HS-27A (cell line): ENCODE measurements at regions not wholly inside any gene's neighbourhood (a gene's known extent, or its start where the extent isn't known, plus 50 kb on each side); places are given as distances from the start of the nearest gene placed in this dataset.
"Not testable (repeated sequence)": the region's sequence is repeated elsewhere in the genome, so short reads cannot be mapped to it uniquely, and the experiment has no call there.

Source experiments
- DNase-seq: peaks from one replicate; pipeline ENCODE4 v3.0.0-alpha.2; 2012; ENCODE audit warnings: low read depth, missing footprints

DNA sequence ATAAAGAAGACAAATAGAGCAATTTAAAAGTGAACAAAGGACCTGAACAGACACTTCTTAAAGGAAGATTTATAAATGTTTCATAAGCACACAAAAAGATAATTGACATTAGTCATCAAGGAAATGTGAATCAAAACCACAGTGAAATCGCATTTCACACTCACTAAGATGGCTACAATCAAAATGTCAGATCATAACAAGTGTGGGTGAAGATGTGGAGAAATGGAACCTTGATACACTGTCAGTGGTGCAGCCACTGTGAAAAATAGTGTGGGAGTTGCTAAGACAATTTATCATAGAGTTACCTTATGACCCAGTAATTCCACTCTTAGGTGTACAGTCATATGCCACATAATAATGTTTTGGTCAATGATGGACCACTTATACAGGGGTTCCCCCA lies 54.5 kb upstream of the HTR4 start:
- no peak for DNase-seq

DNA sequence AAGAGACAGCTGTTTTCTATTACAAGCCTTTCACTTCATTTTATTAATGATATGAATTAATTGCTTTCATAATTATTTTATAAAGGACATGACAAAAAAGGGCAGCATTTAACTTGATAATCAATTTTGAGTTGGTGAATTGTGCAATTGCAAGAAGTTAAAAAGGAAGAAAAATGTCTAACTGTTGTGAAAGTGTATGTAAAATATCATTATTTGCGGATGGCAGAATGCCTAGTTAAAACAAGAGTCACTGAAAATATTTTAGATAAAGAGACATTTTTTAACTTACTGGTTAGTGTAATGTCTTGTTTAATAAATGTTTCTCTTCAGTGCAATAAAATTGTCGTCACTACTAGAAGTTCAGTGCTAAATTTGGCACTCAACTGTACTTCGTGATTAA lies 57.6 kb upstream of the HTR4 start:
- no peak for DNase-seq

DNA sequence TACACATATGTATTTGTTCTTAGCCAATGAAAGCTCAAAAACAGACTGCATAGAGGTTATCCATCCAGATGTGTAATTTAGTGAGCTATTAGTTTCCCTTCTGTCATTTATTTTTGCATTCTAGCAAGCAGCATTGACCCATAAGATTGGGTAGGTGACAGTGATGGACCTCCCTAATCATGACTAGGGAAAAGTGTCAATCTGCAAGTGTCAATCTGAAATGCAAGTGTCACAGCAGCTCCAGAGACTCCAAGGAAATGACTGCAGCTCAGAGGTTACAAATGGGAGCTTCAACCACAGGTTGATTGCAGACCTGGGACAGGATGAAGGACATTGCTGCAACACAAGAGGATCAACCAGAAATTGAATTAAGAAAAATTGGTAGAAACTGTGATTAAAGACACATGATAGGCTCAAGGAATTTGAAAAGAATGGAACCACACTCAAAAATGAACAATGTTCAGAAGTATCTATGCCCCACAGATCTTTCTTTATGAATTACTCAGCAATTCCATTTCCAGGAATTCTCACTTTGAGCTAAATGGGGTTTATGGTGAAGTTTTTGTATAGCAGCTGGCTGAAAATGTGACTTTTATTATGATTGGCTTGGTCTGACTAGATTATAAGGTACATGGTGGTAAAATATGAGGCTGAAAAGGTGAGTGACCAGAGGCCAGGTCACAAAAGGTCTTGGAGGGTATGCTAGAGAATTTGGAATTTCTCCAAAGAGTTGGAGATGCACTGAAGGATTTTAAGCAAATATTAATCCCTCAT lies 59.6 kb upstream of the HTR4 start:
- no peak for DNase-seq

DNA sequence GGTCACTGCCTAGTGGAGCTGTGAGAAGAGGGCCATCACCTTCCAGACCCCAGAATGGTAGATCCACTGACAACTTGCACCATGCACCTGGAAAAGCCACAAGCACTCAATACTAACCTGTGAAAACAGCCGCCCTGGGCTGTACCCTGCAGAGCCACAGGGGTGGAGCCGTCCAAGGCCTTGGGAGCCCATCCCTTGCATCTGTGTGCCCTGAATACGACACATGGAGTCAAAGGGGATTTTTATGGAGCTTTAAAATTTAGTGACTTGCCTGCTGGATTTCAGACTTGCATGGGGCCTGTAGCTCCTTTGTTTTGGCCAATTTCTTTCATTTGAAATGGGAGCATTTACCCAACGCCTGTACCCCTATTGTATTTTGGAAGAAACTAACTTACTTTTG lies 62.4 kb upstream of the HTR4 start:
- no peak for DNase-seq

DNA sequence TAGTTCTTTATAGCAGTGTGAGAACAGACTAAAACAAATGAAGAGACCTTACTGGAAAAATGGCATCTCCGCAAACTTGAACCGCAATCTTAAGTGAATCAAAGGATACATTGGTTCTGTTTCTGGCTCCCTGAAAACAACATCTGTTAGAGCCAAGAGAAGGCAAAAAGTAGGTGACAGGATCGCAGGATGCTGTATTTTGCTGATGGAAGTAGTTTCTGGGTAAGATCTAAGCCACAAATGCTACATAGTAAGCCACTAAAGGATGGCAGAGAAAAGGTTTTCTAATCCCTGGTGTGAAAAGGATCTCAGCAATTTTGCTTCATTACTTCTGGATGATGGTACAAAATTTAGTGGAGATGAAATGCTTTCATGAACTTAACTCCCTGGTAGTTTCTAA lies 63.3 kb upstream of the HTR4 start:
- no peak for DNase-seq

DNA sequence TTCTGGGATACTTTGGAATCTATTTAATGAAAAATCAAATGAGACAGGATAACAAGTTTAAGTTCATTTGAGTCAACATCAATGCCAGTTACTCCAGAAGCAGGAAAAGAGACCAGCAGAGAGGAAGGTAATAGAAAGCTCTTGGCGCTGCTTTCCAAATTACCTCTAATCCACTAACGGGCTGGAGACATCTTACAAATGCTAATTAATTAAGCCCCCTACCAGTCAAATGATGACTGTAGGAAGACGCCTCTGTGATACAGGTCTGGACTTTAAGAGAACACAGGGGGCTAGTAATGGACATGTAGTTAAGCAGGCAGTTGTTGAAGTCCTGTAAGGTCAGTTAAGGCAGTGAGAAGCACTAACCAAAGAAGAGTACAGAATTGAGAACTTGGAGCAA lies 65.3 kb upstream of the HTR4 start:
- DNase-seq = no peak

DNA sequence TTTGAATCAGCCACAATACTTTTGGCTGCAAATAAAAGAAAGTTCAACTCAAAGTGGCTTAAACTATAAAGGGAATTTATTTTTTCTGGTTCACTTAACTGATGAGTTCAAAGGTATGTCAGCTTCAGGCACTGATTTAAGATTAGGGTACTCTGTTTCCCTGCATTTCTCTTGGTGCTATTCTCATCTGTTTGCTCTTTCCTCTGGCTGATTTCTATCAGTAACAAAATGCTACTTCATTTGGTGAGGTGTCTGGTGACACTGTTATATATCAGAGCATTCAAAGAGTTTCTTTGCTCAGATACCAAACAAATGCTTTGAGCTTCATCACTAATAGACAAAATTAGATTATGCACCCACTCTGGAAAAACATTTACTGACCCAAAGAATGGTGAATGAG lies 65.9 kb upstream of the HTR4 start:
- DNase-seq = no peak

DNA sequence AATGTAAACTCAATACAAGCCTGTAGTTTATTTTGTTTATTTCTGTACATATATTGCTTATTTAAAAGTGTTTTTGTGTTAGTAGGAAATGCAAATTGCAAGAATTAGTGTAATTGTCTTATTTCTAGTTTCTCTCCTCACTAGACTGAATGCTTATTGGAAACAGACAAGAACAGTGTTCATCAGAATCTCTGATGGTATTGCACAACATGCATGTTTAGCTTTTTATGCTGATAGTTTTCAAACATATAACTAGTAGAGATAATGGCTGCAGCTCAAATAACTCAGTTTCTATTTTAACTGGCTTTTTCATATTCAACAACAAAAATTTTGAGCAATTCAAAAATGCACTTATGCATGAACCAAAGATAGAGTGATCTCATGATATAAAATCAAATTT lies 68.8 kb upstream of the HTR4 start:
- DNase-seq = no peak

DNA sequence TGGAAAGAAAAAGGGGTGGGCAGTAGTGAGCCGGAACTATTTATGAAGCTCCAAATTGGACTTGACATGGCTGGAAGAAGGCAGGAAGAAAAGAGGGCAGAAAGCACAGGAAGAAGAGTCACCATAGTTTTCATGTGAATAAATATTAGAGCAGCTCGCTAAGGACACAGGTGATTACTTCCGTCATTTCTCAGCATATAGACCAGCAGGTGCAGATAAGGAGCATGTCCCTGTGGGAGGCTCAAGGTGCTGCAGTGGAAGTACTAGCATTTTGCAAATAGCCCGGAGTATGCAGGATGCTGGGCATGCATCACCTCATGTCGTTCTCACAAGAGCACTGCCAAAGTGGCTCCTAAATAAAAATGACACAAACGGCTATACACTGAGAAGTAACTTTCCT lies 71.3 kb upstream of the HTR4 start:
- no peak for DNase-seq

DNA sequence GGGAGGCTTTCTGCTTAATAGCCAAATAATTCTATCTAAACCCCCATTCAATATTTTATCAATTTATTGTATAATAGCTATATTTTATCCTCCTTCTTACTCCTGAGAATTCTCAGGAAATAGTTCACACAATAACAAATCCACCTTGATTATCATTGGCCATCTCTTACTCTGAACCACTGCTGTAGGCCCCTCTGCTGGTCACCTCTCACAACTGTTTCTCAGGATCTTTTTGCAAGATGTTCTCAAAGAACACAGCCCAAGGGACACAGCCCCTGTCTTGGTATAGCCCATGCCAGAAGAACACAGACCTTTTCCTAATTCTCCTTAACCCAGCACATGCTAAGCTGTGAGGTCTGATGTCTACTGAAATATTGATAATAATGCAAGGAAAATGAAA lies 74.9 kb upstream of the HTR4 start:
- no peak for DNase-seq

DNA sequence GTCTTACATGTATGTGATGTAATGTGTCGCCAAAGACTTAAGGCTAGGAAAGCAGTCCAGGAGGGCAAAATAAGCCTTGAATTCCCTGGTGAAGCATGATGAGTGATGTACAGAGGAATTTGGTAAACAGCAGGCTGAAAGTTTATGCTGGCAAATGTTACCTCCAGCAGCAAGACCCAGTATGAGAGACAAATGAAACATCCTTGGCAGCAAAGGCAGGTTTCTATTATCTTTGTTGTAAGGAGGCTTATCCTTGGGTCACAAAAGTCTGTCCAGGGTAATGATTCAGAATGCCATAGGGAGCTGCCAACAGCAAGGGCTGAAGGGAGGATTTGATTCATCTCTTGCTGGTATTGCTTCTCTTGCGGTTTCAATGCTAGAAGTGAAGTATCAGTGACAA lies 75.9 kb upstream of the HTR4 start:
- no peak for DNase-seq

DNA sequence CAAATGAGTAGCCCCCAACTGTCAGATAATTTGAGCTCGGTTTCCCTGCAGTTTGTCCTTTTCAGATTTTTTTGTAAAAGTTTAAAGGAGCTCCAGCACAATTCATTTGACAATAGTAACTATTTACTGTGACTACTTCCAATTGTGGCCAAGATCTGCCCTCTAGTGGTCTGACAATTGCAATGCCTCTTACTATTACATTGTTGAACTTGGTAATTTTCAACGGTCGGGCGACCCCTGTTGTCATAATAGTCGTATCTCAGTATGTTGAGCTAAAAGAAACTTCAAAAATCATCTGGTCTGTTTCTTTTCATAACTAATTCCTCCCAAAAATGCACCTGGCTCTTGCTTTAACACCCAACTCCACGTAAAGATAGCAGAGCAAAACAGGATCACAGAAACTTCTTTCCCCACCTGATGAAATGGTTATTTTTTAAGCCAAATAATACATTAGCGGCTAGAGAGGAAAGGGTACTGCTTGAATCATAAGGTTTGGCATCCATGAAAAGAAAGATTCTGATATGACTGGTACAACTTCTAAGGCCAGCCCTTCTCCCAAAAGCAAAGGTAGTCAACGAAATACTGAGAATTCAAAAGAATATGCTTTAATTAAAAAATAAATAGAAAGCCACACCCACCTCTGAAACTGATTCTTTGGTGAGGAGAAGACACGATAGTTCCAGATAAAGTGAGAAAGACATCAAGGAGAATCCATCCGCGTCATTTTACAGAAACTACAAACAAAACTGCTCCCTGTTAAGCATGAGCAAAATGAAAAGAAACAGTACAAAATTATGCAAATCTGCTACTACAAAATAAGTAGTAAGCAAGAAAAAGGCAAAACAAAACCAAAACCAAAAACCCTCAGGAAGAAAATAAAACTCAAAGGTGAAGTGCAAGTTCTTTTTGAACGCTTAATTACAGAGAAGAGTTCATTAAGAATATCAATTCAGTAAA lies 76.9 kb upstream of the HTR4 start:
- DNase-seq = peak; percentile 54

DNA sequence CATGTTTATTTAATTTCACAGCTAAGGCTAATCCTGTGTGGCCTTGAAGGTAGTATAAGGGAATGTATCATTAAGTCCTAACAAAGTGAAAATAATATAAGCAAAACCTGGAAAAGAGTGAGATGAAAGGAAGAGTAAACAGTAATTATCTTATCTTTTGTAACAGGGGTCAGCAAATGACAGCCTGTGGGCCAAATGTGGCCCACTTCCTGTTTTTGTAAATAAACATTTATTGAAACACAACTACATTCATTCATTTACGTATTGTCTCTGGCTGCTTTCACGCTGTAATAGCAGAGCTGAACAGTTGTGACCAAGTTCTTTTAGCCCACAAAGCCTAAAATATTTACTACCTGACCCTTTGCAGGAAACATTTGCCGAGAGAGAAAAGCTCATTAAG lies 78.4 kb upstream of the HTR4 start:
- DNase-seq = no peak

DNA sequence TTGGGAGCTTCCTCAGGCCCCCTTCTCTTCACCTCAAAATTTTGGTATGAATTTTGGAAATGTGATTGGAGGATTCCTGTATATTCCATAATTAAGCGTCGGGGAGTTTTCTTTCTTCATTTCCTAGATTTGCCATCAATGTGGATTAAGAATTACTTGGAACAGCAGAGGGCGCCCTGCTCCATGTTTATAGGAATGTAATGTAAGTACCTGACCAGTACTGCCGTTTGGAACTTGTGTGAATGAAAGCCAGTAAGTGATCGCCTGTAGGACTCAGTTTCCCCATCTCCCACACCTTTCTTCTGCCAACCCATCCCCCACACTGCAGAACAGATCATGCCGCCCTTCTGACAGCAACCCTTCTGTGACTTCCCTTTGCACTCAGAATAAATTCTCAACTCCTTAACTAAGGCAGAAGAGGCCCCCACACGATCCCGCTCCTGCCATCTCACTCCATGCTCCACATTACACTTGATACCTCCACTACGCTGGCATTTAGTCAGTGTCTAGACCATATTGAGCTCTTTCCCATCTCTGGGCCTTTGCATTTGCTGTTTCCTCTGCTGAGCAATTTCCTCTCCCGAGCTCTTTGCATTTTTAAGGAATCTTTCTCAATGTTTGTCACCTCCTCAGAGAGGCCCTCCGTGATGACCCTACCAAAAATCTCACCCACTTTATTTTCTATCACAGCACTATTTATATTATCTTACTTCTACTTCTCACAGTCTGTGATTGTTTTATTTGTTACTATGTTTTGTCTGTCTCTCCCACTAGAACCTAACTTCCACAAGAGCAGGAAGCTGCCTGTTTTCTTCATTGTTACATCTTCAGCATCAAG lies 79.5 kb upstream of the HTR4 start:
- DNase-seq = no peak

DNA sequence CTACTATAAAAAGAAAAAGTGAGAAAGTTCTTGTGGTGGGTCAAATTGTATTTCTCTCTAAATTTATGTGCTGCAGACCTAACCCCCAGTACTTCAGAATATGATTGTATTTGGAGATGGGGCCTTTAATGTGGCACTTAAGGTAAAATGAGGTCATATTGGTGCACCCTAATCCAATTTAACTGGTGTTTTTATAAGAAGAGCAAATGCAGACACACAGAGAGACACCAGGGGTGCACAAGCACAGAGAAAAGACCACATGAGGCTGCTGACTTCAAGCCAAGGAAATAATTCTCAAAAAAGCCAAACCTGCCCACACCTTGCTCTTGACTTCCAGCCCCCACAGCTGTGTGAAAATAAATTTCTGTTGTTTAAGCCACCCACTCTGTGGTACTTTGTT lies 80.2 kb upstream of the HTR4 start:
- DNase-seq = no peak

DNA sequence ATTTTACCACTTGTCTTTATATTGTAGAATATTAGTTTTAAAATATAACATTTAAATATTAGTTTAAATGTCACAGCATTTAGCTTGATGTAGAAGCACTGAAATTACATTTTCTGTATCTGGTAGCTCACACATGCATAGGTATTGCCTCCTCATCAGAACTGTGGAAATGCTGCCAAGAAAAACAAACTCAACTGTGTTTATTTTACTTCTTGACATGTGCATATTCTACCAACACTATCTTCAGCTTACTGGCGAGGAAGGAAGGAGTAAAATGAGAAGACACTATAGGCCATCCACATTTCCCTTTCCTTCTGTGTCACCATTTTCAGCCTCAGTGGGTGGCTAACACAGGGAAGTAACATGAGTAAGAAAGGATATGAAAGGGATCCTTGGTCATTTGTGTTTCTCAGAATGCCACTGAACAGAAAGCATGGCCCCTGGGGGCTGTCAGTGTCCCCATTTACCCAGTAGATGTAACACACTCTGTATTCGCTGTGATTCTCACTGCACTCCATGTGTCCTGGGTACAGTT lies 81.0 kb upstream of the HTR4 start:
- DNase-seq = no peak

DNA sequence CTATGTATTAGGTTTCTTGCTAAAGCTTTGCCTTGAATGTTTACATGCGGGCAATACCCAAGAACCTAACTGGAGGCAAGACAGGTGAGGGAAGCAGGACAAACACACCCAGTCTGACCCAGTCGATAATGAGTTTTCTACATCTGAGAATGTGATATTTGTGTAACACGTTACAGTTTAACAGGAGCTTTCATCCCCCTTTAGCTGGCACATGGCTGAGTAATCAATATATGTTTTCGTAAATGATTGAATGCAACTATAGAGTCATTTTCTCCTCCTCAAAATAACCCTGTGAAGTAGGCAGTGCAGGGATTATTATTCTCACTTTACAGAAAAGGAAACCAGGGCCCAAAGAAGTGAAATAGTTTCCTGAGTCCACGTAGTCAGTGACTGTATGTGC lies 84.7 kb upstream of the HTR4 start:
- no peak for DNase-seq

DNA sequence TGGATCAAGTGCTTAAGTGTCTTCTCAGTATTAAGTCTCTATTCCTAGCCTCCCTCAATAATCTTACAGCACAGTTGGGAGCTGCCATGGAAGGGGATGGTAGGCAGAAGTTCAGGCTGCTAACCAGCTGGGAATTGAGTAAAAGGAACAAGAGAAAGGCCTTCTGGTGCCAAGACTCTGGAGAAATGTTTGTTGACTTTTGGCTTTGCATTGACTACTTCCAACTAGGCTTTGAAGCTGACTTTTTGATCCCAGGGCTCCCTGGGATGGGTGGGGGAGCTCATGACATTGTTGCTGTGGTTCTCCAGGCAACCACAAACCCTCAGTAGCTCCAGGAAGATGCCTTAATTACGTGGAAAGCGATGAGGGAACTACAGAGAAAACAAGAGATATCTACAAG lies 85.2 kb upstream of the HTR4 start:
- no peak for DNase-seq

DNA sequence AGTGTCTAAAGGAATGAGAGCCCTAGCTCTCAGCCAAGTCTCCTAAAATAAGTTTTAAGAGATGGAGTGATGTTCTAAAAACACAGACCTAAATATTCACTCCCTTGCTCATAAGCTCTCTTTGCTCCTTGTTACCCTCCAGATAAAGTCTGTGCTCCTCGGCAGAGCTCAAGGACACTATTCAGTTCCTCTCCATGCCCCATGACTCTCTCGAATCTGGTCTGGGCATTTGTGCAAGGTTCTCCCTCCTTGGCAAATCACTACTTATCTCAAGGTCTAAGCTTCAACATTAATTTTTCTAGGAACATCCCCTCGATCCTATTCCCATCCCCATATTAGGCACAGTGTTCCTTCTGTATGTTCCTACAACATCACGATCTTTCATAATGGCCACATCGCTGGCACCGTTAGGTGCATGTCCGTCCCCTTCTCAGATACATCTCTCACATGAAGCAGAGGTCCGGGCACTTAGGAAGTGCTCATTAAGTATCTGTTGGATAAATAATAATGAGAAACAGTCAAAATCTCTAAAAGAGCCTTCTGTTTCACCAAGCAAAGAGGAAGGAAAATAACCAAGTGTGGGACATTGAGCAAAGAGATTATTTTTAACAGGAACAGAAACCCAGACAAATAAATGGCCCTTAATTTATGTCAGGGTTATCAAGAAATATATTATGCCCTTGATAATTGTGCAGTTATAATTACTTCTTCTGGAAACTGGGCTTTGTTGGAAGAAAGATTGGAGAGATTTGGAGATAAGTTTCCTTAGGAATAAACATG lies 85.9 kb upstream of the HTR4 start:
- DNase-seq = no peak

DNA sequence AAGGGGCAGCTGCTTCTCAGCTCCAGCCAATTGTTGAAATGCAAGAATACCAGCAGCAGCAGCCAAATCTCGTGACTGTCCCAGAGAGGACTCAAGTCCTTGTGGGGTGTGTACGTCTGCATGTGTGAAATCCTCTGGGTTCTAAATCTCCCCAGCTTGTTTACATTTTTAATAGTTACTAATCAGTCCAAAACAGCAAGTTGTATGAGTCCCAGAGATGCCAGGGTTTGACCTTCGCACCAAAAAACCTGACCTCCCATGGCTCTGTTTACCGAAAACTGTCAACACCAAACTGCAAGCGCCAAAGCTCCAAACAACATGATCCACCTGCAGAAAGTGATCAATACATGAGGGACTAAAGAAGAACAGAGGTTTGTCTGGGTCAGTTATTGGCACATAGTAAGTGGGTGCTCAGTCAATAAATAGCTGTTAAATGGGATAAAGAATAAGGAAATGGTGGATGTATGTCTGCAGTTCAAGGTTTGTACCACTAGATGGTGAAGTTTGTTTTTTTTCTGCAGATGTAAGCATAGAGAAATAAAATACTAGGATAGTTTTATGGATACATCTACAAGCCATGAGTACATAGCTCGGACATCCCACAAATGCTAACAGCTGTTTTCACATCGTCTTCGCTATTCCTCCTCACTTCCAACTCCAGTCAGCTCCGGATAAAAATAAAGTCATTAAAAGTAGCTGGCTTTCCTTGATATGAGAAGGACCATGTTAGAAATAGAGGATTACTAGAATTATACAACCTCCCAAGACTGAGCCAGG lies 85.3 kb upstream of the ADRB2 start:
- peak; percentile 48 for DNase-seq

DNA sequence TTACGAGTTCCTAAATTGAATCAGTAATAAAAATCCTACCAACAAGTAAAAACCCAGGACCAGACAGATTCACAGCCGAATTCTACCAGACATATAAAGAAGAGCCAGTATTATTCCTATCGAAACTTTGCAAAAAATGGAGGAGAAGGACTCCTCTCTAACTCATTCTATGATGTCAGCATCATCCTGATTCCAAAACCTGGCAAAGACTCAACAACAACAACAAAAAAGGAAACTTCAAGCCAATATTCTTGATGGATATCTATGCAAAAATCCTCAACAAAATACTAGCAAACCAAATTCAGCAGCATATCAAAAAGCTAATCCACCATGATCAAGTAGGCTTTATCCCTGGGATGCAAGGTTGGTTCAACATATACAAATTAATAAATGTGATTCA lies 84.6 kb upstream of the ADRB2 start:
- DNase-seq = not testable (repeated sequence)
